ENCODE measurements at regions not wholly inside any gene's neighbourhood (a gene's known extent, or its start where the extent isn't known, plus 50 kb on each side); places are given as distances from the start of the nearest gene placed in this dataset.

GRCh38 chr3:44013967-44014366 is 227.7 kb upstream of the TOPAZ1 start:
- intact Hi-C loops (cut with DNase I) = no loop called here
- no peak overlapping the region for H3K27ac ChIP-seq
- H3K27me3 ChIP-seq = peaks cover 0 to 54% (median under 1%) of the 10 kb centered on the region in 4 donors
- no peak for DNase-seq
- 65 to 100% methylated on average over 4 to 5 of the region's 11 CpGs for WGBS, 2 donors
- no peaks in the 10 kb centered on the region for H3K36me3 ChIP-seq
- TF ChIP-seq POLR2A (IDR thresholded peaks at IDR 0.05) (no peak), CTCF (IDR thresholded peaks at IDR 0.05) (no peak)
- no peaks in the 10 kb centered on the region for H3K9me3 ChIP-seq
- no peaks in the 10 kb centered on the region for H3K4me1 ChIP-seq
- H3K4me3 ChIP-seq = no peak overlapping the region

- no peak overlapping the region for H3K27ac ChIP-seq
- TF ChIP-seq POLR2A (IDR thresholded peaks at IDR 0.05) = no peak
- intact Hi-C loops (cut with DNase I) = no loop called here
- 81 to 95% methylated on average over 3 of the region's 3 CpGs for WGBS, 2 donors
- no peaks in the 10 kb centered on the region for H3K4me1 ChIP-seq
- DNase-seq = no peak
- H3K27me3 ChIP-seq = peaks cover 0 to 56% (median 0%) of the 10 kb centered on the region in 4 donors
- H3K9me3 ChIP-seq = no peaks in the 10 kb centered on the region
- no peaks in the 10 kb centered on the region for H3K36me3 ChIP-seq
- H3K4me3 ChIP-seq = no peak overlapping the region
Measured at GRCh38 chr3:44015170-44015569, 226.5 kb upstream of the TOPAZ1 start.

- Histone ChIP-seq H3K27me3 (peaks cover 6 to 56% (median 7%) of the 10 kb centered on the region in 4 donors), H3K27ac (no peak overlapping the region), H3K4me1 (peaks cover 0 to 3% (median 2%) of the 10 kb centered on the region in 3 donors), H3K4me3 (no peak overlapping the region), H3K36me3 (no peaks in the 10 kb centered on the region), H3K9me3 (no peaks in the 10 kb centered on the region)
- no peak for TF ChIP-seq POLR2A (IDR thresholded peaks at IDR 0.05)
- no peak for TF ChIP-seq CTCF (IDR thresholded peaks at IDR 0.05)
- intact Hi-C loops (cut with DNase I) = no loop called here
- 58 to 79% methylated on average over 3 of the region's 3 CpGs for WGBS, 2 donors
- DNase-seq = no peak
Measured at GRCh38 chr3:44016818-44017217, 224.9 kb upstream of the TOPAZ1 start.

- no peak for DNase-seq
- peaks cover 0 to 10% (median 7%) of the 10 kb centered on the region in 3 donors for H3K4me1 ChIP-seq
- H3K9me3 ChIP-seq = no peaks in the 10 kb centered on the region
- 82 to 84% methylated on average over 9 of the region's 9 CpGs for WGBS, 2 donors
- no peak overlapping the region for H3K27ac ChIP-seq
- no peak for TF ChIP-seq CTCF (IDR thresholded peaks at IDR 0.05)
- TF ChIP-seq POLR2A (IDR thresholded peaks at IDR 0.05) = no peak
- intact Hi-C loops (cut with DNase I) = no loop called here
- no peaks in the 10 kb centered on the region for H3K36me3 ChIP-seq
- H3K27me3 ChIP-seq = peaks cover 12 to 67% (median 13%) of the 10 kb centered on the region in 4 donors
- no peak overlapping the region for H3K4me3 ChIP-seq
Measured at GRCh38 chr3:44018926-44019325, 222.8 kb upstream of the TOPAZ1 start.

- H3K27me3 ChIP-seq = peaks cover 12 to 75% (median 13%) of the 10 kb centered on the region in 4 donors
- no peak overlapping the region for H3K27ac ChIP-seq
- H3K36me3 ChIP-seq = no peaks in the 10 kb centered on the region
- H3K4me3 ChIP-seq = no peak overlapping the region
- intact Hi-C loops (cut with DNase I) = no loop called here
- 56 to 73% methylated on average over 6 to 7 of the region's 7 CpGs for WGBS, 2 donors
- H3K4me1 ChIP-seq = peaks cover 0 to 10% (median 7%) of the 10 kb centered on the region in 3 donors
- H3K9me3 ChIP-seq = no peaks in the 10 kb centered on the region
- DNase-seq = no peak
- TF ChIP-seq POLR2A (IDR thresholded peaks at IDR 0.05) (no peak), CTCF (IDR thresholded peaks at IDR 0.05) (no peak)
Measured at GRCh38 chr3:44019736-44020135, 221.9 kb upstream of the TOPAZ1 start.

DNA sequence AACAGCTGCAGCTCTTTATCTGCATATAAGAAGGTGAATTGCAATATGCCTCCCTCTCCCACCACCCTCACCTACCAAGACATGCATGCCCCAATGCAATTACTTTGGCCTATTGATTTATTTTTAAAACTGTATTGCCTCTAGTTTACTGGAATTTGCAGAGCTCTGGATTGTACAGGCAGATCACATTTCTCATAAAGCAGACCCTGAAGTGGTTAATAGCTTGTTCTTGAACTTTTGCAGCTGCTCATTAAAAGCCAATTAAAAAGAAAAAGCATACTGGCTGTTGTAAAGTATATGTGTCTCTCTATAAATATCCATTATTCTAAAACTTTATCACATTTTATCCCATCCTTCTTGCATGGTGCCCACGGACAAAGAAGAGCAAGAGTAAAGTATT is 221.5 kb upstream of the TOPAZ1 start:
- Histone ChIP-seq H3K27me3 (peaks cover 12 to 79% (median 13%) of the 10 kb centered on the region in 4 donors), H3K9me3 (no peaks in the 10 kb centered on the region), H3K36me3 (no peaks in the 10 kb centered on the region), H3K4me3 (no peak overlapping the region), H3K4me1 (peaks cover 0 to 10% (median 7%) of the 10 kb centered on the region in 3 donors), H3K27ac (no peak overlapping the region)
- 35 to 79% methylated on average over 1 of the region's 1 CpG for WGBS, 2 donors
- no peak for TF ChIP-seq CTCF (IDR thresholded peaks at IDR 0.05)
- no peak for TF ChIP-seq POLR2A (IDR thresholded peaks at IDR 0.05)
- intact Hi-C loops (cut with DNase I) = no loop called here
- DNase-seq = no peak
